K562 (cell line): ENCODE measurements at regions not wholly inside any gene's neighbourhood (a gene's known extent, or its start where the extent isn't known, plus 50 kb on each side); places are given as distances from the start of the nearest gene placed in this dataset.

Source experiments
- ATAC-seq: fragments of 200-7000 bp; cut with Tn5 transposase; 3 replicates; pipeline ENCODE4 v1.9.1; 2020; ENCODE audit warnings: moderate library complexity
- BruUV-seq: library from RNA; stranded (reverse); fragments of 400-500 nt; replicated peaks from 2 replicates; lab custom pipeline; 2021; lab: Mats Ljungman, UMichigan
- CTCF ChIA-PET: fragments of 300-600 bp; formaldehyde crosslinking; extraction: SDS; loops from one replicate; lab custom pipeline; 2021; ENCODE audit warnings: low intra/inter-chr PET ratio; lab: Yijun Ruan, JAX
- POLR2A ChIA-PET: fragments of 300-600, 350-650 bp; sonication (Branson Sonifier 250); formaldehyde crosslinking; extraction: SDS; loops from one replicate; lab custom pipeline; 2021; ENCODE audit warnings: antibody characterized with exemption, inconsistent platforms; lab: Yijun Ruan, JAX
- DNase-seq, 4 experiments: peaks; one replicate each; pipeline versions ENCODE4 v3.0.0 to v3.0.0-alpha.2; 2011 to 2018; ENCODE audit warnings: low spot score in 3 of 4, mixed read lengths in 3 of 4; ENCODE audit errors: extremely low read depth in 1 of 4
- FAIRE-seq: peaks from 2 replicates; lab custom pipeline; 2011; peaks lifted over from hg19 to GRCh38; lab: Jason Lieb, UNC
- H2AFZ ChIP-seq: 2 replicates; pipeline ENCODE4 v1.6.0; 2011; ENCODE audit warnings: low read depth, low read length, control low read depth, inconsistent platforms
- H3K27ac ChIP-seq: fragments of 200-600 bp; 3 replicates; pipeline ENCODE4 v1.8.0; 2011; ENCODE audit warnings: low read depth, mild to moderate bottlenecking, control low read depth, inconsistent platforms, low read length, moderate library complexity, mixed read lengths; ENCODE audit errors: extremely low read depth
- H3K27me3 ChIP-seq, 2 experiments: fragments of 300-600 bp in 1 of 2; 2 replicates in 1 of 2; 3 replicates in 1 of 2; pipeline versions ENCODE4 v1.6.0 to v1.8.0; 2011; ENCODE audit warnings: inconsistent platforms in 2 of 2, low read length in 2 of 2, mild to moderate bottlenecking in 1 of 2, mixed read lengths in 1 of 2, moderate library complexity in 1 of 2; ENCODE audit not compliant: control insufficient read depth in 2 of 2, insufficient read depth in 2 of 2
- H3K36me3 ChIP-seq: fragments of 300-600 bp; 3 replicates; pipeline ENCODE4 v1.8.0; 2011; ENCODE audit warnings: mild to moderate bottlenecking, low read length, inconsistent platforms; ENCODE audit not compliant: control insufficient read depth, insufficient read depth
- H3K4me1 ChIP-seq, 2 experiments: fragments of 200-600 bp in 1 of 2; replicated peaks in 1 of 2; 2 replicates in 1 of 2; 3 replicates in 1 of 2; pipeline versions ENCODE4 v1.5.1 to v1.8.0; 2011; ENCODE audit warnings: inconsistent platforms in 2 of 2, low read length in 2 of 2, mild to moderate bottlenecking in 1 of 2, mixed read lengths in 1 of 2, moderate library complexity in 1 of 2; ENCODE audit not compliant: control insufficient read depth in 2 of 2, insufficient read depth in 2 of 2
- H3K4me2 ChIP-seq: 2 replicates; pipeline ENCODE4 v1.6.1; 2011; ENCODE audit warnings: low read length, control low read depth, inconsistent platforms, mixed read lengths; ENCODE audit not compliant: insufficient read depth
- H3K4me3 ChIP-seq: fragments of 200-600 bp; sonication (generic), shearing (Covaris generic); 2 replicates; pipeline ENCODE4 v1.5.1; 2016; ENCODE audit warnings: control low read depth, inconsistent platforms
- H3K79me2 ChIP-seq: fragments of 200-600 bp; 3 replicates; pipeline ENCODE4 v1.8.0; 2011; ENCODE audit warnings: low read length, inconsistent platforms; ENCODE audit not compliant: control insufficient read depth, insufficient read depth
- H3K9ac ChIP-seq, 2 experiments: 2 replicates each; pipeline versions ENCODE4 v1.6.0 to v1.6.1; 2011; ENCODE audit warnings: low read depth in 2 of 2, low read length in 2 of 2, control low read depth in 1 of 2, inconsistent platforms in 1 of 2, mild to moderate bottlenecking in 1 of 2, mixed read lengths in 1 of 2; ENCODE audit not compliant: insufficient read depth in 1 of 2
- H3K9me1 ChIP-seq: one replicate; pipeline ENCODE4 v1.6.0; 2011; ENCODE audit warnings: inconsistent platforms, mild to moderate bottlenecking, low read length, moderate library complexity; ENCODE audit not compliant: control insufficient read depth, insufficient read depth
- H3K9me3 ChIP-seq: replicated peaks from 2 replicates; pipeline ENCODE4 v1.5.1; 2011; ENCODE audit warnings: low read depth, low read length, inconsistent platforms; ENCODE audit not compliant: control insufficient read depth, insufficient read depth
- H4K20me1 ChIP-seq: replicated peaks from 2 replicates; pipeline ENCODE4 v1.6.1; 2011; ENCODE audit warnings: low read length, inconsistent platforms, mixed read lengths; ENCODE audit not compliant: control insufficient read depth, insufficient read depth
- ELF4 ChIP-seq: fragments of 450-650 bp; formaldehyde crosslinking; IDR thresholded peaks from 2 replicates; pipeline ENCODE4 v1.4.0; 2022; ENCODE audit warnings: missing genetic modification characterization
- HLTF ChIP-seq: fragments of 450-650 bp; IDR thresholded peaks from 2 replicates; pipeline ENCODE4 v1.6.1; 2016
- MECOM ChIP-seq: fragments of 250-450 bp; sonication (Bioruptor Pico); IDR thresholded peaks from 2 replicates; pipeline ENCODE4 v1.8.0; 2022; ENCODE audit warnings: inconsistent platforms
- TRIM28 ChIP-seq: fragments of 450-650 bp; IDR thresholded peaks from 2 replicates; pipeline ENCODE4 v1.6.1; 2017
- U2AF2 ChIP-seq: fragments of 200-400 bp; formaldehyde crosslinking; optimal IDR thresholded peaks from 2 replicates; pipeline ENCODE3; 2017; ENCODE audit warnings: low read depth, mild to moderate bottlenecking, low read length
- ZKSCAN3 ChIP-seq: fragments of 250-450 bp; sonication (Bioruptor Pico); IDR thresholded peaks from 2 replicates; pipeline ENCODE4 v1.4.0; 2020
- ZNF384 ChIP-seq: IDR thresholded peaks from 2 replicates; pipeline ENCODE4 v1.6.1; 2012; ENCODE audit warnings: low read depth, low read length, improper control_type of control experiment
- WGBS: fragments of 100-300 bp; shearing (Covaris generic); methylation state at CpG from one replicate; pipeline ENCODE4 v1.1.6; 2016; ENCODE audit warnings: low coverage, mixed read lengths; ENCODE audit not compliant: insufficient coverage; ENCODE audit errors: missing lambda C conversion rate; 5-methylcytosine and 5-hydroxymethylcytosine counted together
- in situ Hi-C: fragments of 300-500 bp; cut with MboI; formaldehyde crosslinking; loops from 4 replicates; pipeline ENCODE4 v1.15.0; 2018; ENCODE audit warnings: inconsistent platforms, mixed read lengths
- intact Hi-C: fragments of 100-400 bp; cut with micrococcal nuclease; formaldehyde crosslinking; loops from 2 replicates; pipeline ENCODE4 v1.14.2; 2022
- TF ChIP-seq, protein P1 (sequence below): fragments of 450-650 bp; IDR thresholded peaks from 2 replicates; pipeline ENCODE4 v1.7.0; 2016; ENCODE audit warnings: borderline replicate concordance
- TF ChIP-seq, protein P2 (sequence below): fragments of 450-650 bp; IDR thresholded peaks from one replicate; pipeline ENCODE4 v1.6.1; 2018; ENCODE audit warnings: mild to moderate bottlenecking, moderate library complexity; ENCODE audit not compliant: partially characterized antibody
- TF ChIP-seq, protein P3 (sequence below): fragments of 250-450 bp; sonication (Bioruptor Pico); IDR thresholded peaks from 2 replicates; pipeline ENCODE4 v1.8.0; 2022; ENCODE audit warnings: moderate library complexity, mild to moderate bottlenecking, inconsistent platforms
- TF ChIP-seq, protein P4 (sequence below): fragments of 450-650 bp; IDR thresholded peaks from 2 replicates; pipeline ENCODE4 v1.6.1; 2016; ENCODE audit warnings: borderline replicate concordance

DNA sequence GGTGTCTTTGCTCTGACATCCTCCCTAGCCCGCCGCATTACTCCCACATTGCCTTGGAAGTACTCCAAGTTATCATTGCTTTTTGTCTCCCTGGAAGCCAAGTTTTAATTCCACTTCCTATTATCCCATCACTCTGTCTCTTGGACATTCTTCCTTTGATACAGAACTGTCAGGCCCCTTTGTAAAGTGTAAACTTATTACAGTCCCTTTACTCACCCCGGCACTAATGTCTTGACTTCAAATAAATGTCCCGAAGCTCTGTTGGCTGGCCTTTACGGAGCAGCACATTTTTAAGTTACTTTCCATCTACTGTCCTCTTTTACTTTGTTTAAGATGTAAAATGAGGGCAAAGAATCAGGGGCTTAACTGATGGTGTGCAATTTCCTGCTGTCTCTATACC lies 223.5 kb upstream of the IGFBP7 start:
- Histone ChIP-seq H3K9me3 (no peaks in the 10 kb centered on the region), H3K4me1 (no peaks in the 10 kb centered on the region), H4K20me1 (no peaks in the 10 kb centered on the region), H3K4me2 (no peak overlapping the region), H2AFZ (no peak overlapping the region), H3K79me2 (no peaks in the 10 kb centered on the region), H3K9ac (no peak overlapping the region), H3K9me1 (no peaks in the 10 kb centered on the region), H3K27ac (no peak overlapping the region), H3K4me3 (no peak overlapping the region), H3K36me3 (no peaks in the 10 kb centered on the region), H3K27me3 (no peaks in the 10 kb centered on the region)
- ATAC-seq = no peak
- intact Hi-C loops = no loop called here
- ChIA-PET CTCF (no interaction called here), POLR2A (no interaction called here)
- BruUV-seq = no TSS peak
- in situ Hi-C loops = no loop called here
- DNase-seq = no peak
- WGBS = 1% methylated on average over 5 of the region's 5 CpGs
- TF ChIP-seq, protein P1, sequence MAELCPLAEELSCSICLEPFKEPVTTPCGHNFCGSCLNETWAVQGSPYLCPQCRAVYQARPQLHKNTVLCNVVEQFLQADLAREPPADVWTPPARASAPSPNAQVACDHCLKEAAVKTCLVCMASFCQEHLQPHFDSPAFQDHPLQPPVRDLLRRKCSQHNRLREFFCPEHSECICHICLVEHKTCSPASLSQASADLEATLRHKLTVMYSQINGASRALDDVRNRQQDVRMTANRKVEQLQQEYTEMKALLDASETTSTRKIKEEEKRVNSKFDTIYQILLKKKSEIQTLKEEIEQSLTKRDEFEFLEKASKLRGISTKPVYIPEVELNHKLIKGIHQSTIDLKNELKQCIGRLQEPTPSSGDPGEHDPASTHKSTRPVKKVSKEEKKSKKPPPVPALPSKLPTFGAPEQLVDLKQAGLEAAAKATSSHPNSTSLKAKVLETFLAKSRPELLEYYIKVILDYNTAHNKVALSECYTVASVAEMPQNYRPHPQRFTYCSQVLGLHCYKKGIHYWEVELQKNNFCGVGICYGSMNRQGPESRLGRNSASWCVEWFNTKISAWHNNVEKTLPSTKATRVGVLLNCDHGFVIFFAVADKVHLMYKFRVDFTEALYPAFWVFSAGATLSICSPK = no peak
- no peak for FAIRE-seq

DNA sequence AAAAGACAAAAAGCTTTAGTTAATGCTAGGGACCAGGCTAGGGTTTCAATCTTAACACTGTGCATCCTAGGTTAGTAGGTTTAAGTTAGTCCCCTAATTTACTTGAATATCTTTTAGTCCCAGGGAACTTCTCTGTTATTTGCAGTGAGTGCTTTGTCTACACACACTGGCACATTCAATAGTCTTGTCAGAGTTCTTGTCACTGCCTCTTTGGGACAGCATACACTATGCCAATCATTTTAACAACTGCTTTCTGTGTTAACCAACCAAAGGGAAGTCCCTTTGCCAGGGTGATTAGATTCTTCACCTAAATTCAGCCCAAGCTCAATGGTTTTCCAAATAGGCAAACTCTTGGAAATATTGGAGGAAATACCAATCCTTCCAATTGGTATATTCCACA lies 221.8 kb upstream of the IGFBP7 start:
- Histone ChIP-seq H3K9me1 (no peaks in the 10 kb centered on the region), H3K4me3 (no peak overlapping the region), H3K79me2 (no peaks in the 10 kb centered on the region), H3K9me3 (no peaks in the 10 kb centered on the region), H3K27me3 (no peaks in the 10 kb centered on the region), H2AFZ (no peak overlapping the region), H3K4me1 (no peaks in the 10 kb centered on the region), H4K20me1 (no peaks in the 10 kb centered on the region), H3K4me2 (no peak overlapping the region), H3K9ac (no peak overlapping the region), H3K36me3 (no peaks in the 10 kb centered on the region), H3K27ac (no peak overlapping the region)
- BruUV-seq = no TSS peak
- ATAC-seq = no peak
- intact Hi-C loops = no loop called here
- CTCF ChIA-PET = no interaction called here
- no peak for FAIRE-seq
- no peak for DNase-seq
- in situ Hi-C loops = no loop called here
- POLR2A ChIA-PET = no interaction called here
- no peak for TF ChIP-seq U2AF2
- TF ChIP-seq, protein P2, sequence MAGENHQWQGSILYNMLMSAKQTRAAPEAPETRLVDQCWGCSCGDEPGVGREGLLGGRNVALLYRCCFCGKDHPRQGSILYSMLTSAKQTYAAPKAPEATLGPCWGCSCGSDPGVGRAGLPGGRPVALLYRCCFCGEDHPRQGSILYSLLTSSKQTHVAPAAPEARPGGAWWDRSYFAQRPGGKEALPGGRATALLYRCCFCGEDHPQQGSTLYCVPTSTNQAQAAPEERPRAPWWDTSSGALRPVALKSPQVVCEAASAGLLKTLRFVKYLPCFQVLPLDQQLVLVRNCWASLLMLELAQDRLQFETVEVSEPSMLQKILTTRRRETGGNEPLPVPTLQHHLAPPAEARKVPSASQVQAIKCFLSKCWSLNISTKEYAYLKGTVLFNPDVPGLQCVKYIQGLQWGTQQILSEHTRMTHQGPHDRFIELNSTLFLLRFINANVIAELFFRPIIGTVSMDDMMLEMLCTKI = no peak
- TF ChIP-seq TRIM28 = no peak
- no peak for TF ChIP-seq ZKSCAN3 (CRISPR knock-in tag)
- TF ChIP-seq, protein P3, sequence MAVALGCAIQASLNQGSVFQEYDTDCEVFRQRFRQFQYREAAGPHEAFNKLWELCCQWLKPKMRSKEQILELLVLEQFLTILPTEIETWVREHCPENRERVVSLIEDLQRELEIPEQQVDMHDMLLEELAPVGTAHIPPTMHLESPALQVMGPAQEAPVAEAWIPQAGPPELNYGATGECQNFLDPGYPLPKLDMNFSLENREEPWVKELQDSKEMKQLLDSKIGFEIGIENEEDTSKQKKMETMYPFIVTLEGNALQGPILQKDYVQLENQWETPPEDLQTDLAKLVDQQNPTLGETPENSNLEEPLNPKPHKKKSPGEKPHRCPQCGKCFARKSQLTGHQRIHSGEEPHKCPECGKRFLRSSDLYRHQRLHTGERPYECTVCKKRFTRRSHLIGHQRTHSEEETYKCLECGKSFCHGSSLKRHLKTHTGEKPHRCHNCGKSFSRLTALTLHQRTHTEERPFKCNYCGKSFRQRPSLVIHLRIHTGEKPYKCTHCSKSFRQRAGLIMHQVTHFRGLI = no peak
- TF ChIP-seq HLTF = no peak
- no peak for TF ChIP-seq MECOM
- TF ChIP-seq ZNF384 = no peak
- TF ChIP-seq ELF4 (CRISPR knock-in tag) = no peak
- TF ChIP-seq, protein P4, sequence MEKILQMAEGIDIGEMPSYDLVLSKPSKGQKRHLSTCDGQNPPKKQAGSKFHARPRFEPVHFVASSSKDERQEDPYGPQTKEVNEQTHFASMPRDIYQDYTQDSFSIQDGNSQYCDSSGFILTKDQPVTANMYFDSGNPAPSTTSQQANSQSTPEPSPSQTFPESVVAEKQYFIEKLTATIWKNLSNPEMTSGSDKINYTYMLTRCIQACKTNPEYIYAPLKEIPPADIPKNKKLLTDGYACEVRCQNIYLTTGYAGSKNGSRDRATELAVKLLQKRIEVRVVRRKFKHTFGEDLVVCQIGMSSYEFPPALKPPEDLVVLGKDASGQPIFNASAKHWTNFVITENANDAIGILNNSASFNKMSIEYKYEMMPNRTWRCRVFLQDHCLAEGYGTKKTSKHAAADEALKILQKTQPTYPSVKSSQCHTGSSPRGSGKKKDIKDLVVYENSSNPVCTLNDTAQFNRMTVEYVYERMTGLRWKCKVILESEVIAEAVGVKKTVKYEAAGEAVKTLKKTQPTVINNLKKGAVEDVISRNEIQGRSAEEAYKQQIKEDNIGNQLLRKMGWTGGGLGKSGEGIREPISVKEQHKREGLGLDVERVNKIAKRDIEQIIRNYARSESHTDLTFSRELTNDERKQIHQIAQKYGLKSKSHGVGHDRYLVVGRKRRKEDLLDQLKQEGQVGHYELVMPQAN = no peak
